ENCODE measurements at regions not wholly inside any gene's neighbourhood (a gene's known extent, or its start where the extent isn't known, plus 50 kb on each side); places are given as distances from the start of the nearest gene placed in this dataset.

GRCh38 chrX:9257718-9258420, 207.0 kb upstream of the TBL1X start:
- Histone ChIP-seq H3K14ac (replicated peaks; ENCODE audit: low read depth, low read length) (no peak overlapping the region), H2BK20ac (ENCODE audit: low read depth, low read length) (no peak overlapping the region), H2AK9ac (replicated peaks; ENCODE audit: low read depth, low read length, poor library complexity) (no peak overlapping the region), H3K56ac (ENCODE audit: extremely low read depth, insufficient read depth, low read length) (no peak overlapping the region), H3K4me2 (ENCODE audit: low read depth, low read length) (no peak overlapping the region), H2AK5ac (ENCODE audit: low read depth, low read length) (no peak overlapping the region), H3K4me1 (ENCODE audit: control insufficient read depth, insufficient read depth, low read length) (no peaks in the 10 kb centered on the region), H2BK120ac (ENCODE audit: low read depth, low read length) (no peak overlapping the region), H3K27me3 (ENCODE audit: control insufficient read depth, insufficient read depth, low read length) (no peaks in the 10 kb centered on the region), H4K8ac (ENCODE audit: low read depth in 2 of 2, low read length in 2 of 2) (no peak overlapping the region), H4K5ac (ENCODE audit: low read depth, low read length) (no peak overlapping the region), H2AFZ (replicated peaks; ENCODE audit: low read length, poor library complexity) (no peak overlapping the region), H2BK5ac (ENCODE audit: low read depth, low read length, poor library complexity, severe bottlenecking) (no peak overlapping the region), H3K9me1 (ENCODE audit: insufficient read depth, low read length) (no peaks in the 10 kb centered on the region), H3K23ac (ENCODE audit: low read depth, low read length) (no peak overlapping the region), H3K4ac (ENCODE audit: low read depth, low read length) (no peak overlapping the region), H3K4me3 (ENCODE audit: insufficient read depth, low read depth, low read length) (no peak overlapping the region), H3K27ac (ENCODE audit: insufficient read depth, low read length) (no peak overlapping the region), H3K9ac (ENCODE audit: low read depth, low read length) (no peak overlapping the region), H3K18ac (ENCODE audit: low read depth, low read length) (no peak overlapping the region), H4K91ac (ENCODE audit: insufficient read depth, low read depth, low read length) (no peak overlapping the region), H2BK15ac (ENCODE audit: low read depth, low read length) (no peak overlapping the region), H3K79me1 (ENCODE audit: low read depth in 1 of 2, low read length in 2 of 2) (no peaks in the 10 kb centered on the region), H3K9me3 (ENCODE audit: control insufficient read depth, insufficient read depth, low read length) (no peaks in the 10 kb centered on the region), H3K36me3 (ENCODE audit: control insufficient read depth, insufficient read depth, low read length) (no peaks in the 10 kb centered on the region), H4K20me1 (ENCODE audit: insufficient read depth, low read length) (no peaks in the 10 kb centered on the region)
- TF ChIP-seq POLR2A (IDR thresholded peaks at IDR 0.05; ENCODE audit: low read depth, low read length) (no peak), ELK1 (IDR thresholded peaks at IDR 0.05; ENCODE audit: borderline replicate concordance, low read depth, low read length) (no peak), FOS (IDR thresholded peaks at IDR 0.05; ENCODE audit: low read depth, low read length) (no peak), SMC3 (IDR thresholded peaks at IDR 0.05; ENCODE audit: low read depth, low read length) (no peak), RFX5 (IDR thresholded peaks at IDR 0.05; ENCODE audit: low read depth, low read length) (no peak), RAD21 (IDR thresholded peaks at IDR 0.05; ENCODE audit: low read length) (no peak), NFE2L2 (IDR thresholded peaks at IDR 0.05; ENCODE audit: low read depth, low read length) (no peak), CHD1 (IDR thresholded peaks at IDR 0.05; ENCODE audit: low read depth, low read length) (no peak), MAFK (IDR thresholded peaks at IDR 0.05; ENCODE audit: low read depth, low read length) (no peak), BHLHE40 (IDR thresholded peaks at IDR 0.05; ENCODE audit: low read depth, low read length) (no peak), MXI1 (IDR thresholded peaks at IDR 0.05; ENCODE audit: borderline replicate concordance, low read depth, low read length) (no peak), RCOR1 (IDR thresholded peaks at IDR 0.05; ENCODE audit: insufficient replicate concordance, low read length) (no peak), MAZ (IDR thresholded peaks at IDR 0.05; ENCODE audit: borderline replicate concordance, low read depth, low read length) (no peak), CEBPB (IDR thresholded peaks at IDR 0.05; ENCODE audit: low read depth, low read length) (no peak)
- TF ChIP-seq, protein P1, sequence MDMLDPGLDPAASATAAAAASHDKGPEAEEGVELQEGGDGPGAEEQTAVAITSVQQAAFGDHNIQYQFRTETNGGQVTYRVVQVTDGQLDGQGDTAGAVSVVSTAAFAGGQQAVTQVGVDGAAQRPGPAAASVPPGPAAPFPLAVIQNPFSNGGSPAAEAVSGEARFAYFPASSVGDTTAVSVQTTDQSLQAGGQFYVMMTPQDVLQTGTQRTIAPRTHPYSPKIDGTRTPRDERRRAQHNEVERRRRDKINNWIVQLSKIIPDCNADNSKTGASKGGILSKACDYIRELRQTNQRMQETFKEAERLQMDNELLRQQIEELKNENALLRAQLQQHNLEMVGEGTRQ (IDR thresholded peaks at IDR 0.05; ENCODE audit: low read depth, low read length): no peak
- TF ChIP-seq, protein P2, sequence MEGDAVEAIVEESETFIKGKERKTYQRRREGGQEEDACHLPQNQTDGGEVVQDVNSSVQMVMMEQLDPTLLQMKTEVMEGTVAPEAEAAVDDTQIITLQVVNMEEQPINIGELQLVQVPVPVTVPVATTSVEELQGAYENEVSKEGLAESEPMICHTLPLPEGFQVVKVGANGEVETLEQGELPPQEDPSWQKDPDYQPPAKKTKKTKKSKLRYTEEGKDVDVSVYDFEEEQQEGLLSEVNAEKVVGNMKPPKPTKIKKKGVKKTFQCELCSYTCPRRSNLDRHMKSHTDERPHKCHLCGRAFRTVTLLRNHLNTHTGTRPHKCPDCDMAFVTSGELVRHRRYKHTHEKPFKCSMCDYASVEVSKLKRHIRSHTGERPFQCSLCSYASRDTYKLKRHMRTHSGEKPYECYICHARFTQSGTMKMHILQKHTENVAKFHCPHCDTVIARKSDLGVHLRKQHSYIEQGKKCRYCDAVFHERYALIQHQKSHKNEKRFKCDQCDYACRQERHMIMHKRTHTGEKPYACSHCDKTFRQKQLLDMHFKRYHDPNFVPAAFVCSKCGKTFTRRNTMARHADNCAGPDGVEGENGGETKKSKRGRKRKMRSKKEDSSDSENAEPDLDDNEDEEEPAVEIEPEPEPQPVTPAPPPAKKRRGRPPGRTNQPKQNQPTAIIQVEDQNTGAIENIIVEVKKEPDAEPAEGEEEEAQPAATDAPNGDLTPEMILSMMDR (conservative IDR thresholded peaks at IDR 0.05; ENCODE audit: low read depth, low read length): no peak
- intact Hi-C loops (cut with micrococcal nuclease): no loop called here
- CTCF ChIA-PET: no interaction called here
- dilution Hi-C loops (cut with HindIII; ENCODE audit: low sequenced_read_pairs, unreplicated experiment): no loop called here
- no peak for DNase-seq
- in situ Hi-C loops (cut with MboI; ENCODE audit: low sequenced_read_pairs): no loop called here
- 0% methylated on average over 1 of the region's 6 CpGs; no CpG with 5 or more reads in 1 of the 2 experiments for WGBS, 2 experiments (ENCODE audit: extremely low coverage in 2 of 2, insufficient read length in 1 of 2)
- POLR2A ChIA-PET (ENCODE audit: unreplicated experiment): no interaction called here
- BruUV-seq (replicated peaks): no TSS peak
- no peak for ATAC-seq (ENCODE audit: low read depth)

Data from IMR-90 (cell line).